Epidermal melanocyte (primary cell): ENCODE measurements at regions not wholly inside any gene's neighbourhood (a gene's known extent, or its start where the extent isn't known, plus 50 kb on each side); places are given as distances from the start of the nearest gene placed in this dataset.

Experiments used
- DNase-seq: peaks from one replicate; pipeline ENCODE4 v3.0.0; 2011; ENCODE audit warnings: low spot score; ENCODE audit not compliant: insufficient read length

DNA sequence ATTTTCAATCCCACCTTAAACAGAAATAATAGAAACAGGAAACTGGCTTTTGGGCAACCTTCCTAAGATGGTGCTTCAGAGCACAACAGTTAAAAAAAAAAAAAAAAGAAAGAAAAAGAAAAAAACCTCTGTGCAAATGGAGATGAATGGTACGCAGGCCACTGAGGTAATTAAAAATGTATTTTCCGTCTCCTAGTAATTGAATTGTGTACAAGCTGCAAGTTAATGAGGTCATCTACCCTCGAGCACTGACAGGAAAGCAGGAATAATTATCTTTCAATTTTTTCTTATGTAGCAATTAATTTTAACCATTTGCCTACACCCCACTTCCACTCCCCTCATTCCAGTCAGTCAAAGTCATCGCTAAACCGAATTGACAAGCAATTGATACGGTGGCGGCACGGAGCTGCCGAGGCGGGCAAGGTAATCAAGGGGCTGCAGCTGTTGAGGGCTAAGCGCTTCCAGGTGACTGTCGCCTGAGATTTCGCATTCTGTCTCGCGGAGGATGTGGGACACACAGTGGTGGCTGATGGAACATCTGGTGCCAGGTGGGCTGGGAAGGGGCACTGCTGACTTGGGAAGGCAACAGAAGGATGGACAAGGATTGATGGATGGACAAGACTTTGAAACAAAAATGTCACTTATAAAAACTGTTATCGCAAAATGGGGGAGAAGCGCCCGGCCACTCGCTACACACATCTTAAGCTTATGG is 109.4 kb downstream of the RCN1 start:
- no peak for DNase-seq

- no peak for DNase-seq
These were observed 113.9 kb downstream of the RCN1 start for GRCh38 chr11:32204751-32205150.

DNA sequence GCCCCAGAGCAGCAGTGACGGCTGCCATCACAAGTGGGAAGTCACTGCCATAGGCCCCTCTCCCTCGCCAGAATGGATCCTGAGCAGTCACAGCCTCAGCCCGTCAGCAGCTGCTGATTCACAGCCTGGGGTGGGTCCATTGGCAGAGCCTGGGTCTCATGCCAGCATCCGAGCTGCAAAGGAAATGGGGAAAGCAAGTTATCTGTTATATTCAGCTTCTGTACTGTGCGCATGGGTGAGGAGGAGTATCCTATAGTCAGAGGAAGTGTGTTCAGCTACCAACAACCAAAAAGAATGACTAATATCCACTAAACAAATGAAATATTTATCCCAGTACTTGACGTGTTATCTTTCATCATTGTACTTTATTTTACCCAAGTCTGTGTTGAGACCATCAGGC is 119.7 kb downstream of the RCN1 start:
- no peak for DNase-seq

- no peak for DNase-seq
These were observed 122.3 kb downstream of the RCN1 start for GRCh38 chr11:32213223-32213622.

DNA sequence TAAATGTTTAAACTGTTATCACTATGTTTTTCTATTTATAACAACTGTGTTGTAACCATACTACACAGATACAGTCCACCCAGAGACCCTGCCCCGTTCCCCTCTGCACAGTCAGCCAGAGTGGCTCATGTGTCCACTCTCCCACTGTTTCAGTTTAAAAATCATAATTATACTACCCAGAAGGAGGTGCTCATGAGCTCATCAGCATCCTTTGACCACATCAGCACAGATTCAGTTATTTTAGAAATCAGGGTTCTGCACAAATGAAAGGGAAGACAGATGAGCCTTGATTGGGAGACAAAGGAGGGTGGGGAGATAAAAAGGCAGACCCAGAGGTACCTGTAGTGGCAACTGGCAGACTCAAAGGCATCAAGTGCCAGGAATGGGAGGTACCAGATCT is 124.3 kb downstream of the RCN1 start:
- DNase-seq, result no peak

DNA sequence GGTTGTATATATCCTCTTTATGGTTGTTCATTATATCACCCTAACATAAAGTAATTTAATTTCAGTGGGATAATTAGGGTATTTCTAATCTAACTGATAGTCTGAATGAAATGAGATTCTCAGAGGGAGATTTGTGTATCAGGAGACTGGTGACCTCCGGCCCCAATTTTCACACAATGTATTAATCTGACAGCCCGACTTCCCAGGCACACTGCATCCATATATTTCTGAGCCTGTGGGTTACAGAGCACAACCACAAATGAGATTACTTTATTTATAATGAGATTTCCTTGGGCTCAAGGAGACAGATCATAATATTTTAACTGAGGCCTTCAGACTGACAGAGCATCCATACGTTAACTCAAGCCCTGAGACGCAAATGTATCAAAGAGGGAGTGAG is 125.9 kb downstream of the RCN1 start:
- no peak for DNase-seq

GRCh38 chr11:32219320-32219719 is 128.4 kb downstream of the RCN1 start:
- no peak for DNase-seq

- no peak for DNase-seq
These were observed 130.7 kb downstream of the RCN1 start for GRCh38 chr11:32221476-32222032.

DNA sequence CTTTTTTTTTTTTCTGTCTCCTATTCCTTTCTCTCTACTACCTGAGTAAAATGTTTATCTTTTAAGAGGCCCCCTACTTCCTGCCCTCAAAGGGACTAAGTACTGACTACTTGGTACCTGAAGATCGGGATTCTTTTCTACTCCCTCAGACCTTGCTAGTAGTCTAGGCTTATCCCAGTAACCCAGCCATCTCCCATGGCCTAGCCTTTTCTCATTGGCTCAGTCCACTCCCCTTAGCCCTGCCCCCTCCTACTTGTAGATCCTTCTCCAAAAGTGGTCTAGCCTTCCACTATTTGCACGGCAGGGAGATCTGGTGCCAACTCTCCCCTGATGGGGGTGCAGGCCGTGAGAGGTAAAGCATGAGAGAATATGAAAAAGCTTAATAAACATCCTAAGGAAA is 133.7 kb downstream of the RCN1 start:
- no peak for DNase-seq

DNA sequence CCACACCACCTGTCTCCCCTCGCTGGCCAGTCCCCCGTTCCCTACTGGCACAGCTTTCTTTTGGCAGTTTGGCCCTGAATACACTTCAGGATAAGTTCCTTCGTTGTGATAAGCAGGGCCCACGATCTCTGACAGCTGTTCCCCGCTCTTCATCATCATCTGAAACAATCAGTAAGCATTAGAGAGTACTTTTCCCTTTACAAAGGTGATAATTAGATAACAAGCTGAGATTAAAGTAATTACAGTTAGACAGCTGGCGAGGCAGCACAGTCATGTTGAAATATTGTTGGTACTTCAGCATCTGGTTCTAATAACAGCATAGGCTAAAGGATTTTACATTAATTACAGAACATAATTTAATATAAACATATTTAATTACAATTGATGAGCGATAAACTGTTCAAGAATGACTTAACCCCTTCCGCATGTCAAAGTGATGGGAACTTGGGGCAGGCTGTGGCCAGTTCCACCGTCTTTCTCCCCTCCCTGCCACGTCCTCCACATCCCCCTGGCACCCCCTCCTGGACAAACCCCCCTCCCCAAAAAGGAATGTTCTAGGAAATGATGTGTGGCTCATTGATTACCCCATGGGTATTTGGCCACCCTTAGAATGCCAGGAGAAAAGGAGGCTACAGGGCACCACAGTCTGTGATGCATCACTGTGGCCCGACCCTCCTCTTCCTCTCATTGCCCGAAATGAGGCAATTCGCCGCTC is 134.9 kb downstream of the RCN1 start:
- no peak for DNase-seq

DNA sequence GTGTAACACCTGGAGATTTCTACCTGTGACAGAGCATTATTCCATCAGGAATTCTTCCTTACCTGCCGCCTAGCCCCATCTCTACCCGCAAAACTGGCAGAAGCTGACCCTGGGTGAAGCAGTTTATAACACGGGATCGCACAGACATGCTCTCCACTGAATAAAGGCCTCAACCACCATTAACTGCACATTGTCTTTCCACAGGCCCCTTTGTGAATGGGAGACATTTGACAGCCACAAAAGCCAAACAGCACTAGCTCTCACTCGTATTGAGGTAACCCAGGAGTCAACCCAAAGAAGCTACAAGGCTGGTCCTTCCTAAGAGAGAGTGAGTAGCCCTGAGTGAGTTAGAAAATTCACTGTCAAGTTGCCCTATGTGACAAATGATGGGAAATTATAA is 135.6 kb downstream of the RCN1 start:
- DNase-seq, result no peak

GRCh38 chr11:32229576-32230240 is 138.8 kb downstream of the RCN1 start:
- DNase-seq, result no peak

- DNase-seq, result no peak
These were observed 141.1 kb downstream of the RCN1 start for GRCh38 chr11:32231909-32232493.

GRCh38 chr11:32232516-32232915 is 141.6 kb downstream of the RCN1 start:
- no peak for DNase-seq

GRCh38 chr11:32233276-32233675 is 142.4 kb downstream of the RCN1 start:
- DNase-seq, result no peak

DNA sequence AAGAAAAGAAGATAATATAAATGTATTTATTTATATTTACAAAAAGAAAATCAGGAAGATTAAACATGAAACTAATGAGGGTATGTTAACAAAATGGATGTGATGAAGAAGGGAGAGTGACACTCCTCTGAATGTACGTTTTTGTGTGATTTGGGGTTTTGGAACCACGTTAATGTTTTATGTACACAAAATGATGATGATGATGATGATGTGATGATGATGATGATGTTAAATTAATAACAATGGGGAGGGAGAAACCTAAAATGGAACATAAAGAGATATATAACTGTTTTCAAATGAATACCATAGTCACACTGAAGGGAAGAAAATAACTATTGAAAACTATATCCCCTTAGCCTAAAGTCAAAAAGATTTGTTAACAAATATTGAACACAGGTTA is 143.1 kb downstream of the RCN1 start:
- DNase-seq, result no peak

DNA sequence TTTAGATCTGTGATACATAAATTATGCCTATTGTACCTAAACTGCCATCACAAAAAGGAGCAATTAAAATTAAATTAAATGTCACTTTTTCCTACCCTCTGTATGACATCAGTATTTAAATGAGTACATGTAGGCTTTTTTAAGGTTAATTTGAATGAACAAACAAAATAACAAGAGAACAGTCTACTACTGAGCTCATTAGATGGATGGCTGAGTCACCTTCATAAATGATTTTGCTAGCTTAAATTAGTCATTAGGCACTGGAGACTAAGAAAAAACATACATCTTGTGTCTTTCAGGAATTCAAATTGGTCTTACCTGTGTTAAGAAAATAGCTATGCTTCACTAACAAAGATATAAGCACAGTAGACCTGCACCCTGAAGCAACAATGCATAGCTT is 153.6 kb downstream of the RCN1 start:
- DNase-seq, result no peak

DNA sequence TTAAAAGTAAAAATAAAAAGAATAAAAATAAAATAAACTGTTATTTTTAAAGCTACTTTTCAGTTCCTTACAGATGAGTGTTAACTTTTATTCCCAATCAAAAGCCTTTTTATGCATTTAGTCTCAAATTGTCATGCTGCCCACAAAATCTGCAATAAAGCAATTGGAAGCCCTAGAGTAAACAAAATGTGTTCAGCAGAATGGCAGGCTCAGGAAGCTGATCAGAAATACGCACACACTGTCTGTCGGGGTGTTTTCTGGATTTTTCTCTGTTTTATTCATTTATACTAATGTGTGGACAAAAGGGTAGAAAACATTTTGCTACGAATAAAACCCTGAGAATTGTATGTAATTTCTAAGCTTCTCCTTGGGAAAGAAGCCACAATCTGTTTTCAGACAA is 162.8 kb downstream of the RCN1 start:
- DNase-seq, result no peak

DNA sequence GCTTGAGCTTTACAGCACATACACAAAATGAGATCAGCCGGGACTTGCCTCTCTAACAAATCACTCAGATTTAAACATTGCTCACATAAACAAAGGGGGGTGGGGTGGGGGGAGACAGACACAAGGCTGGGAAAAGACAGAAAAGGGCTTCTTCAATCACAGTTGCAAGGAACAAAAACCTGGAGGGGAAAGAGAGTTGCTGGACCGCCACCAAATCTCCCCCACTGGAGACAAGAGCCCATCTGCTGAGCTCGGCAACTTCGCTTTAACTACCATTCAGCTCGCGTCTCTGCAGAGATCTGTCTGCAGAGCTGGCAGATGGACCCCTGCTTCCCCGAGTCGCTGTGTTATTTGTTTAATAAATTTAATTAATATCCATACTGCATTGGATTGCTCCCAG is 165.0 kb downstream of the RCN1 start:
- DNase-seq, result no peak

DNA sequence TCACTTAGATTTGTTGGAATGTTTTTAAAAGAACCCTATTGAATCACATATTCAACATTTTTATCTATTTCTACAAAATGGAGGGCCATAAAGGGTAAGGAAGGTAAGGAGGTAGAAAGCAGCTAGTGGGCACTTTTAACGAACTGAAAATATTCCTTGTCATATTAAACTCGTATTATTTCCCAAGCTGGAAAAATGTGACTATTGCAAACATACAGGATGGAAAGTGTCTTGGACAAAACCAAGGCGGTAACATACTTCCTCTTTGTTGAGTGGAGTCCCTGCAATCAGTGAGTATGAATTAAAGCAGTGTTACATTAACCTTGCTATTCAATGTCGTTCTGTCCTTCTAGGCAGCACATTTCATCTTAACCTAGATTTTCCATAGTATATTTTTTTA is 165.6 kb downstream of the RCN1 start:
- DNase-seq, result no peak

GRCh38 chr11:32259641-32260081 is 168.8 kb downstream of the RCN1 start:
- no peak for DNase-seq

GRCh38 chr11:32262367-32262766 is 171.5 kb downstream of the RCN1 start:
- DNase-seq, result no peak
